HEK293 (cell line): ENCODE measurements at regions not wholly inside any gene's neighbourhood (a gene's known extent, or its start where the extent isn't known, plus 50 kb on each side); places are given as distances from the start of the nearest gene placed in this dataset.

Source experiments
- CTCF ChIA-PET: fragments of 350-600 bp; formaldehyde crosslinking; extraction: SDS; loops from one replicate; lab custom pipeline; 2021; ENCODE audit warnings: antibody characterized with exemption; lab: Yijun Ruan, JAX
- POLR2A ChIA-PET: fragments of 300-600 bp; formaldehyde crosslinking; extraction: SDS; loops from one replicate; lab custom pipeline; 2020; ENCODE audit warnings: antibody characterized with exemption, inconsistent platforms; lab: Yijun Ruan, JAX
- H3K27ac ChIP-seq: fragments of 200-500 bp; sonication (Bioruptor generic); 2 replicates; pipeline ENCODE4 v1.5.1; 2014; ENCODE audit warnings: low read depth, low read length, control low read depth, inconsistent platforms; ENCODE audit errors: extremely low read depth
- H3K36me3 ChIP-seq, 2 experiments: fragments of 200-500 bp in 1 of 2; sonication (Bioruptor generic) in 1 of 2; 1 replicate in 1 of 2; 2 replicates in 1 of 2; pipeline ENCODE4 v1.5.1; 2014 to 2017; ENCODE audit warnings: inconsistent platforms in 2 of 2, low read length in 2 of 2; ENCODE audit not compliant: control insufficient read depth in 2 of 2, insufficient read depth in 1 of 2
- H3K4me1 ChIP-seq: fragments of 200-500 bp; sonication (Bioruptor generic); 2 replicates; pipeline ENCODE4 v1.5.1; 2014; ENCODE audit warnings: mild to moderate bottlenecking, low read length, inconsistent platforms; ENCODE audit not compliant: control insufficient read depth, insufficient read depth
- H3K4me3 ChIP-seq: 2 replicates; pipeline ENCODE4 v1.5.1; 2011; ENCODE audit warnings: low read depth, mild to moderate bottlenecking, control low read depth, low read length, moderate library complexity
- H3K9me3 ChIP-seq: fragments of 200-500 bp; sonication (Bioruptor generic); 2 replicates; pipeline ENCODE4 v1.5.1; 2014; ENCODE audit warnings: low read depth, low read length, inconsistent platforms; ENCODE audit not compliant: control insufficient read depth, insufficient read depth
- BCL6B ChIP-seq: fragments of 450-650 bp; formaldehyde crosslinking; IDR thresholded peaks from 2 replicates; pipeline ENCODE4 v1.5.1; 2017; ENCODE audit warnings: missing biosample characterization, missing genetic modification characterization
- HIC1 ChIP-seq: fragments of 450-650 bp; formaldehyde crosslinking; IDR thresholded peaks from 2 replicates; pipeline ENCODE4 v1.5.1; 2016; ENCODE audit warnings: missing biosample characterization, missing genetic modification characterization
- REPIN1 ChIP-seq: fragments of 450-650 bp; formaldehyde crosslinking; IDR thresholded peaks from 2 replicates; pipeline ENCODE4 v1.5.1; 2017; ENCODE audit warnings: missing biosample characterization, missing genetic modification characterization, low read depth
- REST ChIP-seq: fragments of 450-650 bp; formaldehyde crosslinking; IDR thresholded peaks from 2 replicates; pipeline ENCODE4 v1.5.1; 2016; ENCODE audit warnings: missing biosample characterization, missing genetic modification characterization
- SCRT2 ChIP-seq: fragments of 450-650 bp; formaldehyde crosslinking; IDR thresholded peaks from 2 replicates; pipeline ENCODE4 v1.5.1; 2016; ENCODE audit warnings: missing biosample characterization, missing genetic modification characterization
- SP2 ChIP-seq: fragments of 450-650 bp; formaldehyde crosslinking; IDR thresholded peaks from 2 replicates; pipeline ENCODE4 v1.5.1; 2016; ENCODE audit warnings: missing biosample characterization, missing genetic modification characterization
- TSHZ1 ChIP-seq: fragments of 450-650 bp; formaldehyde crosslinking; IDR thresholded peaks from 2 replicates; pipeline ENCODE4 v1.5.1; 2016; ENCODE audit warnings: missing biosample characterization, missing genetic modification characterization, borderline replicate concordance
- ZBTB1 ChIP-seq: fragments of 450-650 bp; formaldehyde crosslinking; IDR thresholded peaks from 2 replicates; pipeline ENCODE4 v1.5.1; 2016; ENCODE audit warnings: missing biosample characterization, missing genetic modification characterization
- ZBTB17 ChIP-seq: fragments of 450-650 bp; formaldehyde crosslinking; IDR thresholded peaks from 2 replicates; pipeline ENCODE4 v1.5.1; 2016; ENCODE audit warnings: missing biosample characterization, missing genetic modification characterization
- ZEB2 ChIP-seq: fragments of 450-650 bp; formaldehyde crosslinking; IDR thresholded peaks from 2 replicates; pipeline ENCODE4 v1.5.1; 2016; ENCODE audit warnings: missing biosample characterization, missing genetic modification characterization
- ZIC2 ChIP-seq: fragments of 450-650 bp; formaldehyde crosslinking; IDR thresholded peaks from 2 replicates; pipeline ENCODE4 v1.5.1; 2016; ENCODE audit warnings: missing biosample characterization, missing genetic modification characterization
- ZNF202 ChIP-seq: fragments of 450-650 bp; formaldehyde crosslinking; IDR thresholded peaks from 2 replicates; pipeline ENCODE4 v1.5.1; 2016; ENCODE audit warnings: missing biosample characterization, missing genetic modification characterization, borderline replicate concordance
- ZNF26 ChIP-seq: fragments of 450-650 bp; formaldehyde crosslinking; IDR thresholded peaks from 2 replicates; pipeline ENCODE4 v1.5.1; 2016; ENCODE audit warnings: missing biosample characterization, missing genetic modification characterization
- ZNF391 ChIP-seq: fragments of 450-650 bp; formaldehyde crosslinking; IDR thresholded peaks from 2 replicates; pipeline ENCODE4 v1.5.1; 2016; ENCODE audit warnings: low read depth, missing biosample characterization, missing genetic modification characterization, borderline replicate concordance
- ZNF501 ChIP-seq: fragments of 450-650 bp; formaldehyde crosslinking; IDR thresholded peaks from 2 replicates; pipeline ENCODE4 v1.5.1; 2016; ENCODE audit warnings: missing biosample characterization, missing genetic modification characterization
- ZNF514 ChIP-seq: fragments of 450-650 bp; formaldehyde crosslinking; IDR thresholded peaks from 2 replicates; pipeline ENCODE4 v1.5.1; 2016; ENCODE audit warnings: missing biosample characterization, missing genetic modification characterization
- ZNF692 ChIP-seq: fragments of 450-650 bp; formaldehyde crosslinking; IDR thresholded peaks from 2 replicates; pipeline ENCODE4 v1.5.1; 2016; ENCODE audit warnings: missing biosample characterization, missing genetic modification characterization
- ZNF791 ChIP-seq: fragments of 450-650 bp; formaldehyde crosslinking; IDR thresholded peaks from 2 replicates; pipeline ENCODE4 v1.5.1; 2016; ENCODE audit warnings: missing biosample characterization, missing genetic modification characterization

GRCh38 chr12:131628023-131628740, 82.7 kb upstream of the SFSWAP start:
- TF ChIP-seq SCRT2 (tag by site-specific recombination) (no peak), ZNF692 (tag by site-specific recombination) (no peak)
- no peaks in the 10 kb centered on the region for H3K4me1 ChIP-seq
- H3K9me3 ChIP-seq: no peaks in the 10 kb centered on the region
- no peak overlapping the region for H3K4me3 ChIP-seq
- ChIA-PET POLR2A (no interaction called here), CTCF (no interaction called here)
- no peaks in the 10 kb centered on the region for H3K36me3 ChIP-seq
- H3K27ac ChIP-seq: no peak overlapping the region

GRCh38 chr12:131628766-131629448, 82.0 kb upstream of the SFSWAP start:
- Histone ChIP-seq H3K27ac (no peak overlapping the region), H3K36me3 (no peaks in the 10 kb centered on the region), H3K4me1 (no peaks in the 10 kb centered on the region), H3K4me3 (no peak overlapping the region), H3K9me3 (no peaks in the 10 kb centered on the region)
- TF ChIP-seq REST (tag by site-specific recombination): no peak
- TF ChIP-seq ZNF791 (tag by site-specific recombination): no peak
- TF ChIP-seq SP2: no peak
- TF ChIP-seq ZBTB17 (tag by site-specific recombination): no peak
- TF ChIP-seq BCL6B (tag by site-specific recombination): no peak
- no peak for TF ChIP-seq ZNF391 (tag by site-specific recombination)
- no peak for TF ChIP-seq ZNF202 (tag by site-specific recombination)
- TF ChIP-seq ZEB2 (tag by site-specific recombination): no peak
- no peak for TF ChIP-seq ZNF501
- no peak for TF ChIP-seq ZNF514 (tag by site-specific recombination)
- no peak for TF ChIP-seq ZIC2 (tag by site-specific recombination)
- TF ChIP-seq ZBTB1 (tag by site-specific recombination): no peak
- no peak for TF ChIP-seq REPIN1 (tag by site-specific recombination)
- no peak for TF ChIP-seq HIC1 (tag by site-specific recombination)
- no peak for TF ChIP-seq ZNF26 (tag by site-specific recombination)
- TF ChIP-seq TSHZ1: no peak
- POLR2A ChIA-PET: no interaction called here
- CTCF ChIA-PET: no interaction called here
